Right lobe of liver (tissue), 4 donors: ENCODE measurements at regions not wholly inside any gene's neighbourhood (a gene's known extent, or its start where the extent isn't known, plus 50 kb on each side); places are given as distances from the start of the nearest gene placed in this dataset.

Experiments used
- POLR2A ChIP-seq: fragments of 450-650 bp; IDR thresholded peaks from one replicate; pipeline ENCODE4 v1.6.1; 2017; ENCODE audit warnings: antibody characterized with exemption, mild to moderate bottlenecking
- TF ChIP-seq, protein P1 (sequence below), 4 donors: fragments of 200-600 bp in 3 of 4; fragments of 450-650 bp in 1 of 4; IDR thresholded peaks; one replicate each; pipeline versions ENCODE4 v1.5.1 to v1.8.0; 2016 to 2022; ENCODE audit warnings: antibody characterized with exemption in 4 of 4, mild to moderate bottlenecking in 2 of 4
- donor health status: DM: no; HTN: no; CAD: no.
- donor health status: DM: no; HTN: no; CAD: no.
- donor health status: DM: no; HTN: yes; CAD: no.

DNA sequence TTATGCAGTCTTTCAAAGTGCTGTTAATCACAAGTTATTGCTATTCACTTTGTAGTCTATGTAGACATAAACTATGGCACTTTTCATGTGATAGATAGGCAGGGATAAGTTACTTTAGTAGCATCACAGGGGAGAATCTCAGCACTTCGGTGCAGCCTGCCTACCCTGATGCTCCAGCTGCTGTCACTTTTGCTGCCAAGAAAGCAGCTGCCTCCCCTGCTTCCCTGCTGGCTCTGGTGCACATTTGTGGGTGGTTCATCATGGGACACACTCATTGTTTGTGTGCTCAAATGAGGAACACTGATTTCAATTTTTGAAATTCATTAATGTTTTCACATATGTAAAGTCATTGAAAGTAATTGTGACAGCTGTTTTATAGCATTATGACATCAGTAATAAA, 272.6 kb downstream of the S1PR1 start:
- TF ChIP-seq, protein P1, sequence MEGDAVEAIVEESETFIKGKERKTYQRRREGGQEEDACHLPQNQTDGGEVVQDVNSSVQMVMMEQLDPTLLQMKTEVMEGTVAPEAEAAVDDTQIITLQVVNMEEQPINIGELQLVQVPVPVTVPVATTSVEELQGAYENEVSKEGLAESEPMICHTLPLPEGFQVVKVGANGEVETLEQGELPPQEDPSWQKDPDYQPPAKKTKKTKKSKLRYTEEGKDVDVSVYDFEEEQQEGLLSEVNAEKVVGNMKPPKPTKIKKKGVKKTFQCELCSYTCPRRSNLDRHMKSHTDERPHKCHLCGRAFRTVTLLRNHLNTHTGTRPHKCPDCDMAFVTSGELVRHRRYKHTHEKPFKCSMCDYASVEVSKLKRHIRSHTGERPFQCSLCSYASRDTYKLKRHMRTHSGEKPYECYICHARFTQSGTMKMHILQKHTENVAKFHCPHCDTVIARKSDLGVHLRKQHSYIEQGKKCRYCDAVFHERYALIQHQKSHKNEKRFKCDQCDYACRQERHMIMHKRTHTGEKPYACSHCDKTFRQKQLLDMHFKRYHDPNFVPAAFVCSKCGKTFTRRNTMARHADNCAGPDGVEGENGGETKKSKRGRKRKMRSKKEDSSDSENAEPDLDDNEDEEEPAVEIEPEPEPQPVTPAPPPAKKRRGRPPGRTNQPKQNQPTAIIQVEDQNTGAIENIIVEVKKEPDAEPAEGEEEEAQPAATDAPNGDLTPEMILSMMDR (IDR thresholded peaks at IDR 0.05) = no peak
- no peak for TF ChIP-seq POLR2A
